GM12874 (cell line): ENCODE measurements at regions not wholly inside any gene's neighbourhood (a gene's known extent, or its start where the extent isn't known, plus 50 kb on each side); places are given as distances from the start of the nearest gene placed in this dataset.

Source experiments
- TF ChIP-seq, protein P1 (sequence below): IDR thresholded peaks from 2 replicates; pipeline ENCODE4 v1.5.1; 2011; ENCODE audit warnings: low read depth, mild to moderate bottlenecking, control low read depth, low read length, moderate library complexity; ENCODE audit not compliant: insufficient read depth

DNA sequence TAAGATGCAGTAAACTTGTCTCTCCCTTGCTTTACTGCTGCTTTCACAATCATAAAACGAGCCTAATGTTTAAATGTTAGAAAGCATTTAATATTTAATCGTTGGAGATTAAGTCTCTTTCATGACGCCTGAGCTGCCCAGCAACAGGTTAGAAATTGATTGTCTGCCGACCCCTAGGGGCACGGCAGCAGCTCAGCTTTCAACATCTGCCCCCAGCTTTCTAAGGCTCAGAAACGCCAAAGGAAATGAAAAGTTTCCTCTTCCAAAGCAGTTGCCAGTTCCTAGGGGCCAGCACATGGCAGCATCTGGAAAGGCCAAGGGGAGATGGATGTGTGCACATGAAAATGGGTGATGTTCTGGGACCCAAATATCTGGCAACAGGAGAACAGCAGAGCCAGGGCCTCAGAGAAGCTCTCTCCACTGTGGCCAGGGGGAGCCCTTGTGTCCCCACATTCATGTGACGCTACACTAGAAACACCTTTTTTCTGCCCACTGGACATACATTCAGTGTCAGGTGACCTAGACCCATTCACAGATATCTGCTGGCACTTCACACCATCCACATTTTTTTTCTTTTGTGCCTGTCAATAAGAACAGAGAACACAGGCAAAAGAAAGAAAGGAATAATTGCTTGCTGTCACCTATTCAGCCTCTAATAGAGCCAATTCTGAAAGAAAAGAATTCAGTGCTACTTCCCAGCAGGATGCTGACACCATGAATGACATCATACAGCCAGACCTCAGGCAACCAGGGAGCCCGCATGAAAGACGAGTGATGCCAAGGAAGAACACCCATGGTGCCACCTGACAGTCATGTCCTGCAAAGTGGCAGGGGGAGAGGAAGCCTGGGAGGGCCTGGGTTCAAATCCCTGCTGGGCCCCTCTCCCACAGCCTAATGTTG, 205.0 kb upstream of the TAS2R1 start:
- TF ChIP-seq, protein P1, sequence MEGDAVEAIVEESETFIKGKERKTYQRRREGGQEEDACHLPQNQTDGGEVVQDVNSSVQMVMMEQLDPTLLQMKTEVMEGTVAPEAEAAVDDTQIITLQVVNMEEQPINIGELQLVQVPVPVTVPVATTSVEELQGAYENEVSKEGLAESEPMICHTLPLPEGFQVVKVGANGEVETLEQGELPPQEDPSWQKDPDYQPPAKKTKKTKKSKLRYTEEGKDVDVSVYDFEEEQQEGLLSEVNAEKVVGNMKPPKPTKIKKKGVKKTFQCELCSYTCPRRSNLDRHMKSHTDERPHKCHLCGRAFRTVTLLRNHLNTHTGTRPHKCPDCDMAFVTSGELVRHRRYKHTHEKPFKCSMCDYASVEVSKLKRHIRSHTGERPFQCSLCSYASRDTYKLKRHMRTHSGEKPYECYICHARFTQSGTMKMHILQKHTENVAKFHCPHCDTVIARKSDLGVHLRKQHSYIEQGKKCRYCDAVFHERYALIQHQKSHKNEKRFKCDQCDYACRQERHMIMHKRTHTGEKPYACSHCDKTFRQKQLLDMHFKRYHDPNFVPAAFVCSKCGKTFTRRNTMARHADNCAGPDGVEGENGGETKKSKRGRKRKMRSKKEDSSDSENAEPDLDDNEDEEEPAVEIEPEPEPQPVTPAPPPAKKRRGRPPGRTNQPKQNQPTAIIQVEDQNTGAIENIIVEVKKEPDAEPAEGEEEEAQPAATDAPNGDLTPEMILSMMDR = no peak

DNA sequence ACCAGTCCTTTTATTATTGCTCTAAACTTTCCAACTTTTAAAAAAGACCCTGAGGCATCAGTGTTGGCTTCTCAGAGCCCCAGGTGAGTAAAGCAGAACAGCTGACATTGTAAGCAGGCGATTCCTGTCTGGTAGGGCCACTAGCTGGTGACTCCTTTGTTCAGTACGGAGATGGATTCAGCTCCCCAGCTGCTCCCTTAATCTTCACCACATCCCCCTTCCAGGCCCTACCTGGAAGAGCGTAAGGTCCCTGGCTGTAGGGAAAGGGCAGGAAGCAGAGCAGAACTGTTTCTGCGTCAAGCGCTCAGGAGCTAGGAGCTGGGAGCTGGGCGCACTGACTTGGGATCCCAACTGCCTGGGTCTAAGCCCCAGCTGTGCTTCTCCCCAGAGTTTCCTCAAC, 203.7 kb upstream of the TAS2R1 start:
- TF ChIP-seq, protein P1 = no peak

DNA sequence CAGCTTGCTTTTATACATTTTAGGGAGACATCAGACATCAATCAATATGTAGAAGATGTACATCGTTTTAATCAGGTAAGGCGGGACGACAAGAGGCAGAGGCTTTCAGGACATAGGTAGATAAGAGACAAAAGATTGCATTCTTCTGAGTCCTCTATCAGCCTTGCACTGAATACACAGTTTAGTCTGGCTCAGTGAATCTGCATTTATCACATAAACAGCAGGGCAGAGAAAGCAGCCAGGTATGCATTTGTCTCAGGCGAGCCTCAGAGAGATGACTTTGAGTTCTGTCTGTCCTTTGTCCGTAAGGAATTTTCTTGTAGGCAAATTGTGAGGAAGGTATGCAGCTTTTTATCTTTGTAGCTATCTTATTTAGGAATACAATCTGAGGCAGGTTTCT, 202.8 kb upstream of the TAS2R1 start:
- TF ChIP-seq, protein P1 = no peak

GRCh38 chr5:9831823-9832222, 201.7 kb upstream of the TAS2R1 start:
- TF ChIP-seq, protein P1 = no peak

DNA sequence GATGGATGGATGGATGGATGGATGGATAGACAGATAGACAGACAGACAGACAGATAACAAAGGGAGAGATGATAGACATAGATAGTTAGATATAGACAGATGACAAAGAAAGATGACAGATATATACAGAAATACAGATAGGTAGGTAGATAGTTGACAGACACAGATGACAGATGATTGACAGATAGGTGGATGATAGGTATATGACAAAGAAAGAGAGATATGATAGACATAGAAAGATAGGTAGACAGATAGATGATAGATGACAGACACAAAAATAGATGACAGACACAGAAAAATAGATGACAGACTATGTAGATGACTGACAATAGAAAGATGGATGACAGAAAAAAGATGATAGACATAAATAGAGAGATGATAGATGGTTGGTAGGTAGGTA, 200.0 kb upstream of the TAS2R1 start:
- TF ChIP-seq, protein P1 = no peak

DNA sequence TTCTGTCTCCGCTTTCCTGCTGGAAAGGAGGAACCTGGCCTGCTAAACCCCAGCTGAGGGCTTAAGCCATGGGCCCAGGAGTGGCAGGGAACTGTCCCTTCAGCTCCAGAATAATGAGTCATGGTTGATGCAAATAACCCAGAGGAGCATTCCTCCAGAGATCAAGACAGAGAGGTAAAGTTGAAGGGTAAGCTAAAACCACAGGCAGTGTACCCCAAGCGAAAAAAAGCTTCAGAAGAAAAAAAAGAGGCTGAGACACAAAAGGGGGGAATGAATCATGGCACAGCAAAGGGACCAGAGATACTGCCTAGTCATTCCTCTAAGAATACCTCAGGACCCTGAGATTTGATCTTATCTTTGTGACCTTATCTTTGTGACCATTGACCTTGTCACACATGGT, 199.5 kb upstream of the TAS2R1 start:
- TF ChIP-seq, protein P1 = no peak

DNA sequence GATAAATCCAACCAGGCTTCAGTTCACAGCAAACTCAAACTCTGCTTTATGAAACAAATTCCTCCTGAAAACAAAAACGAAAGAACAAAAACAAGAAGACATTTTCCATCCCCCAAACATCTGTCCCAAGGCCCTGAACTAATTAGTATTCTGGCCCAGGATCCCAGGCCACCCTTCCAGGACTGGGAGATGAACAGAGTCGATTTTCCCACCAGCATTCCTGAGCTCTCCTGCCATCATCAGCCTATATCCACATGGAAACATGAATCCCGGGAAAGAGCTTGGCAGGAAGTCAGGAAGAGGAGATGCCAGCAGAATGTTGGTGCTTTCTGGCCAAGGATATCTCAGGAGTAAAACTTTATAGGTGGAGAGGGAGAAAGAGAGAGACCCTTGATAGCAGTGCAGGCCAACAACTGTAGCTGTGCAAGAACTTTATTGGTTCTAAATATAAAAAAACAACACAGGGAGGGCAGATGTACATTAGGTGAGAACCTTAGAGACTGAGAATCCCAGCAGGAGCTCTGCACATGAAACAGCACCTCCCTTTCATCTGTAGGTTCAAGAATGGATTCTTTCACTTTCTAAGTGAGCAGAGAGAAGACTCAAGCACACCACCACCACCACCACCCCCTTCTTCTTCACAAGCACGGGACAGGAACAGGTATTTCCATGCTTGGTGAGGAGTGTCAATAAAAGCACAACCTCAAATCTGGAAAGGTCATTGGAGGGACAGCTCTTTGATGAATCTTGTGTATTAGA, 190.7 kb upstream of the TAS2R1 start:
- TF ChIP-seq, protein P1 = no peak
